GM21737 (cell line): ENCODE measurements at regions not wholly inside any gene's neighbourhood (a gene's known extent, or its start where the extent isn't known, plus 50 kb on each side); places are given as distances from the start of the nearest gene placed in this dataset.
"Not testable (repeated sequence)": the region's sequence is repeated elsewhere in the genome, so short reads cannot be mapped to it uniquely, and the experiment has no call there.

Source experiments
- ATAC-seq: cut with Tn5 transposase; IDR thresholded peaks from one replicate; pipeline ENCODE4 v1.9.1; 2021; ENCODE audit warnings: mild to moderate bottlenecking, moderate library complexity; ENCODE audit not compliant: unreplicated experiment

GRCh38 chr16:85529489-85530369, 83.4 kb upstream of the GSE1 start:
- ATAC-seq = no peak

- ATAC-seq = no peak
Measured at GRCh38 chr16:85530370-85530739, 82.8 kb upstream of the GSE1 start.

- ATAC-seq = no peak
Measured at GRCh38 chr16:85531516-85531915, 81.6 kb upstream of the GSE1 start.

GRCh38 chr16:85532147-85532546, 81.0 kb upstream of the GSE1 start:
- no peak for ATAC-seq

- not testable (repeated sequence) for ATAC-seq
Measured at GRCh38 chr16:85533593-85533992, 79.5 kb upstream of the GSE1 start.

- no peak for ATAC-seq
Measured at GRCh38 chr16:85534536-85535351, 78.4 kb upstream of the GSE1 start.

- no peak for ATAC-seq
Measured at GRCh38 chr16:85535352-85536072, 77.6 kb upstream of the GSE1 start.

GRCh38 chr16:85536073-85536410, 77.1 kb upstream of the GSE1 start:
- no peak for ATAC-seq

GRCh38 chr16:85536411-85537330, 76.5 kb upstream of the GSE1 start:
- no peak for ATAC-seq

GRCh38 chr16:85537331-85537788, 75.8 kb upstream of the GSE1 start:
- no peak for ATAC-seq

- ATAC-seq = no peak
Measured at GRCh38 chr16:85537795-85538401, 75.2 kb upstream of the GSE1 start.

- no peak for ATAC-seq
Measured at GRCh38 chr16:85539084-85539483, 74.0 kb upstream of the GSE1 start.

GRCh38 chr16:85539629-85540291, 73.4 kb upstream of the GSE1 start:
- no peak for ATAC-seq

GRCh38 chr16:85541181-85541580, 71.9 kb upstream of the GSE1 start:
- no peak for ATAC-seq

GRCh38 chr16:85541619-85541979, 71.5 kb upstream of the GSE1 start:
- ATAC-seq = no peak

GRCh38 chr16:85541980-85542900, 70.9 kb upstream of the GSE1 start:
- ATAC-seq = no peak

- ATAC-seq = no peak
Measured at GRCh38 chr16:85543536-85543935, 69.6 kb upstream of the GSE1 start.

GRCh38 chr16:85544016-85544415, 69.1 kb upstream of the GSE1 start:
- no peak for ATAC-seq
